GM19452 (cell line): ENCODE measurements at regions not wholly inside any gene's neighbourhood (a gene's known extent, or its start where the extent isn't known, plus 50 kb on each side); places are given as distances from the start of the nearest gene placed in this dataset.
"Not testable (repeated sequence)": the region's sequence is repeated elsewhere in the genome, so short reads cannot be mapped to it uniquely, and the experiment has no call there.

Experiments used
- ATAC-seq: cut with Tn5 transposase; IDR thresholded peaks from one replicate; pipeline ENCODE4 v1.9.1; 2021; ENCODE audit not compliant: unreplicated experiment

GRCh38 chr5:92748072-92748676, 832.8 kb downstream of the NR2F1-AS1 start:
- no peak for ATAC-seq

GRCh38 chr5:92741906-92742305, 839.1 kb downstream of the NR2F1-AS1 start:
- ATAC-seq: no peak

GRCh38 chr5:92734211-92734940, 846.6 kb downstream of the NR2F1-AS1 start:
- no peak for ATAC-seq

GRCh38 chr5:92730486-92730885, 850.5 kb downstream of the NR2F1-AS1 start:
- no peak for ATAC-seq

GRCh38 chr5:92729088-92729487, 851.9 kb downstream of the NR2F1-AS1 start:
- no peak for ATAC-seq

GRCh38 chr5:92715946-92716520, 865.0 kb downstream of the NR2F1-AS1 start:
- no peak for ATAC-seq

- no peak for ATAC-seq
These were observed 867.2 kb downstream of the NR2F1-AS1 start for GRCh38 chr5:92713826-92714225.

GRCh38 chr5:92713335-92713743, 867.7 kb downstream of the NR2F1-AS1 start:
- no peak for ATAC-seq

- ATAC-seq: no peak
These were observed 869.1 kb downstream of the NR2F1-AS1 start for GRCh38 chr5:92711956-92712355.

- no peak for ATAC-seq
These were observed 876.4 kb downstream of the NR2F1-AS1 start for GRCh38 chr5:92704590-92704989.

GRCh38 chr5:92703976-92704375, 877.0 kb downstream of the NR2F1-AS1 start:
- ATAC-seq: no peak

GRCh38 chr5:92695123-92696003, 885.7 kb downstream of the NR2F1-AS1 start:
- ATAC-seq: no peak

GRCh38 chr5:92694067-92694466, 887.0 kb downstream of the NR2F1-AS1 start:
- no peak for ATAC-seq

- not testable (repeated sequence) for ATAC-seq
These were observed 889.1 kb downstream of the NR2F1-AS1 start for GRCh38 chr5:92691955-92692354.

- no peak for ATAC-seq
These were observed 892.9 kb downstream of the NR2F1-AS1 start for GRCh38 chr5:92687821-92688722.

GRCh38 chr5:92678640-92679039, 902.4 kb downstream of the NR2F1-AS1 start:
- no peak for ATAC-seq

- ATAC-seq: no peak
These were observed 904.5 kb downstream of the NR2F1-AS1 start for GRCh38 chr5:92676215-92677165.

GRCh38 chr5:92674321-92674720, 906.7 kb downstream of the NR2F1-AS1 start:
- ATAC-seq: no peak

- no peak for ATAC-seq
These were observed 915.5 kb downstream of the NR2F1-AS1 start for GRCh38 chr5:92665506-92665905.
